Bone marrow (tissue), 2 donors: ENCODE measurements at regions not wholly inside any gene's neighbourhood (a gene's known extent, or its start where the extent isn't known, plus 50 kb on each side); places are given as distances from the start of the nearest gene placed in this dataset.

ENCODE experiments used
- DNase-seq, 2 donors: peaks; one replicate each; lab custom pipeline; 2025; lab: John Stamatoyannopoulos, UW

DNA sequence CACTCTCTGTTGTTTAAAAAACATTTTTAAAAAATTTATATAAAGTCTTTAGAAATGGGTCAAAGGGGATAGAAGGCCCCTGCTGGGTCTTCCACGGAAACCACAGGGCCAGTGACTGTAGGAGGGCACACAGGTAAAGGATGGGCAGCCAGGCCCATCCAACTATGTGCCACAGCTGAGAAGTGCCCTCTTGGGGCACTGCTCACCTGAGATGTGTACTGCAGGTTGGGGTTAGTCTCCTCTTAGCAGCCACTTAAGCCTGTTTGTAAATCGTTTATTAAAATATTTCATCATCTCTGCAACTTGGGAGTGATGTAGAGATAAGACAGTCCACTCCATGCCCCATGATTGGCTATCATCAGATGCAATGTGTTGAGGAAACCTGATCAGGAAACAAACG lies 222.4 kb downstream of the DIRAS2 start:
- DNase-seq = no peak

DNA sequence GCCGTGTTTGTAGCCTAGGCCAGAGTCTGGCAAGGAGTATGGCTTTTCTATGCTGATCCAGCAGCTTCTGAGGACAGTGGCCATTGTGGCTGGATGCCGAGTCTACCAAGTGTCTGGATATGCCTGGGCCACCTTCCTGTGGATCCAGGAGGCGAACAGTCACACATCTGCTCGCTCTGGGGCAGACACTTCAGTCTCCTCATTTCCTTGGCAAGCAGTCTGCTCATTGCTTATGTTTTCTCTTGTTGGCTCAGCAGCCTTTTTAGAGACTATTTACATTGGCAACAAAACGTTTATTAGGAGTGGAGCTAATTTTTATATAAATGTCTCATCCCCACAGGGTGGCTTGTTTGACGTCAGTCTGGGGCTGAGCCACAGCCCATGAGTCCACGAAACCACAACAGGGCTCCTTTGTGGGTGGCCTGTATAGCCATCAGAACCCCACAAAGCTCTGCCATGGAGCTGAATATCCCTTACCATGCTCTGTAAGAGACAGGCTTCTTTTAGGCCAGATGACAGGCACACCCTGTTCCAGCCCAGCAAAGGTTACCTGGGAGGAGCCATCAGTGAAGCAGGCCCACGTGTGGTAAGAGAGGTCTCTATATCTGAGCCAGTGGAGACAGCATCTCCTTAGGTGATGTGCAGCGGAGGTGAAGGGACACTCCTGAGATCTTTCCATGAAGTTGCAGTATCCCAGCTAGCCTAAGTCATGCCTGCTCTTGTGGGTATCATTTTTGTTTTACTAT lies 221.7 kb downstream of the DIRAS2 start:
- no peak for DNase-seq

DNA sequence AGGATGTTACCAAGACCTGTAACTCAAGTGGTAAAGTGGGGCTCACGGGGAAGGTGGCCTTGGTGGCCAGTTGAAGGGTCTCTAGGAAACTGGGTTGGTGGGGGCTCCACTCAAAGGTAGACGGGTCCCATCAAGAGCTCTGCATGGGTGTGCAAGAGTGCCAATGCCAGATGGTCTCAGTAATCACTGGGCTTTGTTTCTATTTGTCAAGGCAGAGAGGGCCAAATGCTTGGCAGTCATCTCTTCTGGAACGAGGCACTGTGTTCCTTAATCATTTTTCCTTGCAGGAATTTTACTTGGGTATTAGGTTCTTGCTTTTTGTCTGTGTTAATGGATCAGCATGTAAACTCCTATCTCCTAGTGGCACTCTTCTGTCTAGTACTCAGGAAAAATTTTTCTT lies 220.8 kb downstream of the DIRAS2 start:
- DNase-seq = no peak

DNA sequence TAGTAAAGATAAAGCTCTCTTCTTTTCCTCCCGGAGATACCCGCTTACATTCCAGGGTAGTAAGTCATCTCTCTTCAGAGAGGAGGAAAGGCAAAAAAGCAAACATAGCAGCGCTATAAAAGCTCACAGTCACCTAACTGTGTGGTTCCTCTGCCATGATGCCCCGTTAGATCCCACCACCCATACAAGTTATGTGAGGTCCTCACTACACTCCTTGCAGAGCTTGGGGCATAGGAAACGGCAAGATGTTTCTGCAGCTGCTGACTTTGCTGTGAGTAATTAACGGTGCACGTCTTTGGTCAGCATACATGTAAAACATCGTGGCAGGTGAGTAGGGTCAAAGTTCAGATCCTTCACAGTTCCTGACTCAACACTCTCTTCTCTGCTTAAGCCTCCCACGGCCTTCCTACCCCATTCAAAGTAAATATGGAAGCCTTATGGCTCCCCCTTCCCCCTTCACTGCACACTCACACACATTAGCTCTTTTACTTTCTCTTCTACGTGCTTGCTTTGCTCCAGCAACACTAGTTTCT lies 218.9 kb downstream of the DIRAS2 start:
- DNase-seq = no peak

DNA sequence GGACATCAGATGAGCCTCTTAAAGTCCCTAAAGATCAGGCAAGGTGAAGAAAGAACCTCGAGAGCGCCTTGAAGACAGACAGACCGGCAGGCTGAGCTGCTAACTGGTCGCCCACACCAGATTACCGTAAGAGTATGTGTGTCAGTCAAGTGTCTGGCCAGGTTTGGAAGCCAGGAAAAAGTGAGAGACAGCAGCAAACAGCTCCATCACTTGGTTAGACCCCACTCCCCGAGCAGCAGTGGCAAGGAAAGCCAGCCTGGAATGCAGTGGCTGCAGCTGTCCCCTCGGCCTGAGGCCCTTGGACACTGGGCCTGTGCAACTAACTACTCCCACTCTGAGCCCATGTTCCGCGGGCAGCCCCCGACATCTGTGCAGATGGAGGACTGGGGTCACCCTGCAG lies 214.1 kb downstream of the DIRAS2 start:
- no peak for DNase-seq

DNA sequence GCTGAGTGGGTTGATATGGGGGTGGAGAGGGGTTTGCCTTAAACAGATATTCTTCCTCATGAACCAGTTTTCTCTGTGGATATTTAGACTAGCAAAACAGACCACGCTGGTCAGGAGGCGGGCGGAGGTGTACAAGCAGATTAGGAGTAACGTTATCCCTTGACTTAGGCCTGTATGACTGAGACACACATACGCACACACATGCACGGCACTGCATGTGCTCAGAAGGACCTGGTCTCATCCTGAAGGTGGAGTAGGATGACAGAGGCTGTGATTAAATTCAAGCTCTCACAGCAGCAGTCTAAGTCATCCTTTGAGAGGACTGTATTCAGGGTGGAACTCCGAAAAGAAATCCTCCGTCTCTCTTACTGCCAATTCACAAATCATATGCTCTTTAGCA lies 209.7 kb downstream of the DIRAS2 start:
- no peak for DNase-seq

DNA sequence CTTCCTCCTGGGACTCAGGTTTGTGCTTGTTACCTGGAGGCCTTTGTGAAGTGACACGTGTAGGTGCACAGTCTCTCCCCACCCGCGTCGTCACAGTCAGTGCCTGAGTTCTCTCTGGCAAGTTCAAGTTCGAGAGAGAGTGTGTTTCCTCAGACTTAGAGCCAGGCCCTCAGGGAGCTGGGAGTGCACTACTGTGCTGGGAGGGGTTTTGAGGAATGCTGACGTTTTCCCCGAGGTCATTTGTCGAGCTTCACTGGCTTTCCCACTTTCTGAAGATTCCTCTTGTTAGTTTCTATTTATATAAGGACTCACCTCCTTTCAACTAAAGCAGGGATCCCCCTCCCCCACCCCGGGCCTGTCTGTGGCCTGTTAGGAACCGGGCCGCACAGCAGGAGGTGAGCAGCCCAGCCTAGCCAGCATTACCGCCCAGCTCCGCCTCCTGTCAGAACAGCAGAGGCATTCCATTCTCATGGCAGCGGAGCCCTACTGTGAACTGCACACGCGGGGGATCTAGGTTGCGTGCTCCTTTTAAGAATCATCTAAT lies 209.2 kb downstream of the DIRAS2 start:
- DNase-seq = no peak

DNA sequence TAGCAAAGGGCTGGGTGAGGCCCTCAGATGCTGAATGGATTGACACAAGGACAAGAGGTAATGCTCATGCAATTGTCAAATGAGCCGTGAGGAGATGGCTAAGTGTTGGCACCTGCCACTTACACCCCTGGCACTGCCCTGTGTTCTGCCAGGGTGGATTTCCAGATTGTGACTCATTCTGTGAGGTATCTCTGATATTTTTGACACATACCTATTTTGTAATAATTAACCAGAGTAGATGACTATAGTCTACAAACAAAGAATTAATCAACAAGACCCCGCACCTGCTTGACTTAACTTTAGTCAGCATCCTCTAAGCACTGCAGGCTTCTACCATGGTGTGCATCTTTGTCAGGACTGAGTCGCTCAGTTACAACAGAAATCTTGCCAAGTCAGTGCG lies 200.8 kb downstream of the DIRAS2 start:
- DNase-seq = no peak

DNA sequence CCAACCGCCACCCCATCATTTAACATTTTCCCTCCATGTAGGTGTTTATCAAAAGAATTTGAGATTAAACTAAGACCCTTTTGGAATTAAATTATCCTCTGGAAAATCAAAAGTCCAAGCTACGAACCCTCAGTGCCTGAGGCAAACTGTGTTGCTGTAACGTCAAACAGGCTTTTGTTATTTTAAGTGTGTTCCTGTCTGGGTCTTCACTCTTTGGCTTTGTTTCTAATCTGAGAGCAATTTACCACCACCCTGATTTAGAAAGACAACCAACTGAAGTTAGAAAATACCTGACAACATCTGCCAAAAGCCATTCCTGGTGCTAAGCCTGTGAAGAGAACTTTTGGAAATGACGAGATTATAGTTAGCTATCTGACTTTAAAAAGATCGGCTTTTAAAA lies 199.9 kb downstream of the DIRAS2 start:
- no peak for DNase-seq

DNA sequence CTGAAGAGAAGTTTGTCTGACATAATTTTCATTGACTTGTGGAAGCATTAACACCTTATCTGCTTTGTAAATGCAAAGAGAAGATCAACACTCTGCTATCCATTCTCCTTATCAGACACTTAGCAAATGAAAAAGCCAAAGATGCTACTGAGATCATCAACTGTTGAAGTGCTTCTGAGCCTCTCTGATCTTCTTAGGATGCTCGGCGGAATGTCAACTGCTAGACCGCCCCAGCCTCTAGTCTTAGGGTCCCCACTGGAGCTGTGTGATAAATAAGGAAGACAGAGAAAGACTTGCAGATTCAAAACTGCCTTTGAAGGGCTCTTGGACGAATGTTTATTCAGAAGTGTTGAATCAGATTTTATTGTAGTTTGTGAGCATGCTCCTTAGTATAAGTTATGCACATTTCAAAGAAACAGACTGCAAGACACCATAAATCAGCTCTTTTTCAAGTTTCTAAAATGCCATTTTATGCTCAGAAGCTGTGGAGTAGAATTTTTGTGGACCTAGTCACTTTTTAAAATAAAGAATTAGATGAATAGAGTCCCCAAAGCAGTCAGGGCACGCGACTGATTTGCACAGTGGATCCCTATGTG lies 197.9 kb downstream of the DIRAS2 start:
- no peak for DNase-seq

DNA sequence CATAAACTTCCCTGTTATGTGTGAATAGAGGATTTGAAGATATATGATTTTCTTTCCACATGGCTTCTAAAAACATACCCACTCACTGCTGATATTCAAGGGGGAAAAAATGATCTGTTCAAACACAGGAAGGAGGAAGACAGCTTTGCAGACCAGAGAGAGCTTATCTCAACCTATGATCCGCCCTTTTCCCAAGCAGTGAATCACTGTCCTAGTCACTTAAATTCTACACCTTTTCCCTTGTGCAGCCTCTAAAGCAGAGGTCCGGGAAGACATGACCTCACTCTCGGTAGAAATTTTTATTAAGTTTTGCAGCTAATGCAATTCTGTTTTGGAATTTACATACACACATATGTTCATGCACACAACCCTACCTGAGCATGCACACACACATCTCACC lies 197.2 kb downstream of the DIRAS2 start:
- DNase-seq = no peak

DNA sequence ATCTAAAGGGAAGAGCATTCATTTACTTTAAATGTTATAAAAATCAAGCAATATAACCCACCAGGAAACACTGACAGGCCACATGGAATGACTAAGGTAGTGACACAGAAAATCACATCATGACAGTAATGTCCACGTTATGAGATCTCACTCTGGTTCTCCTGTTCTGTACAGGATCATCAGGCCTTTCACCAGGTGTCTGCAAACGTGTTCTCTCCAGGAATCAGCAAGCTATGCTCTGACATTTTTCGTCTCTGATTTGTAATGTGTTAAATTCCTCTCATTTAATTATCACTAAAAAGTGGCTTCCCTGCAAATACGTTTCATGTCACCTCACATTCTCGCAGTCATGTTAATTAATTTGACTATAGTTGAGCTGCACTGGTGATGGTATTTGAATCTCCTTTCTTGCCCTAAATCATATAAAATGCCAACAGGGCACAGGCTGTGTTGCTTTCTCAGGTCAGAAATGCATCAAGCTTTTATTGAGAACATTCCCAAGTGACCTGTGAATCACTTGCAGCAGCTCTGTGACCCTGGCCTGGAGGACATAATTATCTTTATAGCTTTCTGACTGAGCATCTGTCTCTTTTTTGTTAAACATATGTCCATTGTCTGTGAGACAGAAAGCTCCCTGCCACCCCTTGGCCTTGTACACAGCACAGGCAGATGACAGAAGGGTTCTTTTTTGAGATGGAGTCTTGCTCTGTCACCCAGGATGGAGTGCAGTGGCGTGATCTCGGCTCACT lies 196.2 kb downstream of the DIRAS2 start:
- no peak for DNase-seq

DNA sequence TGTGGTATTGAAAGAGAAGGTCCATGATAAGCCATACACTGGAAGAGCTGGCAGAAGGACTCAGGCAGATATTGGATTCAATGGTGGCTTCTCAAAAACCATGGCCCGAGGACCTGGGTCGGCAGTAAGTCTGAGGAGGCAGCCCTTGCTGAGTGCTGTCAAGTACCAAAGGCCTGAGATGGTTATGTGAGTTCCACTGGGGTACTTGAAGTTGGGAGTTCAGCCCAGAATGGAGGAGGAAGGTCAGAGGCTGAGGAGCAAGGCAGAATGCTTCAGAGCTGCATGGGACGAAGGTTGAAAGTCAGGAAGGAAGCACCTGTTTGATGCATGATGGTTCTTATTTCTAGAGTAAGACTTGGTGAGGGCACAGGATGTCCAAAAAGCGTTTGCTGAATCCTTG lies 194.9 kb downstream of the DIRAS2 start:
- DNase-seq = no peak

DNA sequence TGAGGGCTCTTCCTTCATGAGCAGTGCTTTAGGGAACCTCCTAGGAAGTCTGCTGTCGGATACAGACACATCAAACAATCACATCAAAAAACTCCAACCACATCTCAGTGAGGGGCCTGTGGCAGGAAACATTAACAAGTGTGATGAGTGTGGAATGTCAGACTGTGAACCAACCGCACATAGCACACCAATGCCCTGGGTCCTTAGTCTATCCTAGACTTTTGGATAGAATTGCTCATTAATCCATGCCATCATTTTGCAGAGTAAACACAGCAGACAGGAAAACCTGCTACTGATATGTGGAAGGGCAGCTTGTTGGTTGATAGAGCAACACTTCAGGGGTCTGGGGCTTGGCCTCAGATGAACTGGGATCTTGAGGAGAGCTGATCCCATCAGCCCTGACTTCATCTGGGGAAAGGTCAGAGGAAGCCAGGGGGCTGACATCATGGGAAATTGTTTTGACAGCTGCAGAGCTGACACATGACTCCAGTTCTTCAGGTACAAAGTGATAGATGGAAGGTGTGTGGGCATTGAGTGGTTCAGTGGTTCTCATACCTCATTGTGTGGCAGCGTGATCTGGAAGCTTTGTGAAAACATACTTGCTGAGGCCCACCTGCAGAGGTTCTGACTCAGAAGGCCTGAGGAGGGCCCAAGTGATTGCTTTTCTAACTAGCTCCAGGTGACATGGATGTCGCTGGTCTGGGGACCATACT lies 193.3 kb downstream of the DIRAS2 start:
- DNase-seq = no peak

DNA sequence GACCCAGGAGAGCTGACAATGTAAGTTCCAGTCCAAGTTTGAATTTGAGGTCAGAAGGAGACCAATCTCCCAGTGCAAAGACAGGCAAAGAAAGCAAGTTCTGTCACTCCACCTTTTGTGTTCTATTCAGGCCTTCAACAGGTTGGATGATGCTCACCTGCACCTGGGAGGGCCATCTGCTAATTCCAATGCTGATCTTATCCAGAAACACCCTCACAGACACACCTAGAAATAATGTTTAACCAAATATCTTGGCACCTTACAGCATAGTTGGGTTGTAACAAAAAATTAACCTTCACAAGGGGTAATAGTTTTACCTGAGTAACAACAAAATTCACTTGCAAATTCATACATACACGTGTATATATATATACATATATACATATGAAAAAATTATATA lies 190.8 kb downstream of the DIRAS2 start:
- DNase-seq = no peak

DNA sequence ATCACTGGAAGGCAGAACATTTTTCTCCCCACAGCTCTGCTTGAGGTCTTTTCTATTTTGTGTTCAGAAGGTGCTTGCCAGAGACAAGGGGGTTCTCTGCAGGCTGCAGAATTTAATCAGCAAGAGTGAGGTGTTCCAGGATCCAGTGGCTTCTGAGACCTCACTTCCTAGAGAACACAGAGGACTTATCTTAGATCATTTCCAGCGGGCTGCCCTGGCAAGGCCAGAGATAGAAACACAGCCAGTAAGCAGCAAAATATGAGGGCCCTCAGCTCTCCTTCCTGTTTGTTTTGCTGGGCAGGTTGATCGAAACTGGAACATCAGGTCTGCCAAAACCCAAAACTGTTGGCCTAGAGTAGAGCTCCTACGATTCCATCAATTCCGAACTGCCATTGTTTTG lies 187.3 kb downstream of the DIRAS2 start:
- DNase-seq = no peak

DNA sequence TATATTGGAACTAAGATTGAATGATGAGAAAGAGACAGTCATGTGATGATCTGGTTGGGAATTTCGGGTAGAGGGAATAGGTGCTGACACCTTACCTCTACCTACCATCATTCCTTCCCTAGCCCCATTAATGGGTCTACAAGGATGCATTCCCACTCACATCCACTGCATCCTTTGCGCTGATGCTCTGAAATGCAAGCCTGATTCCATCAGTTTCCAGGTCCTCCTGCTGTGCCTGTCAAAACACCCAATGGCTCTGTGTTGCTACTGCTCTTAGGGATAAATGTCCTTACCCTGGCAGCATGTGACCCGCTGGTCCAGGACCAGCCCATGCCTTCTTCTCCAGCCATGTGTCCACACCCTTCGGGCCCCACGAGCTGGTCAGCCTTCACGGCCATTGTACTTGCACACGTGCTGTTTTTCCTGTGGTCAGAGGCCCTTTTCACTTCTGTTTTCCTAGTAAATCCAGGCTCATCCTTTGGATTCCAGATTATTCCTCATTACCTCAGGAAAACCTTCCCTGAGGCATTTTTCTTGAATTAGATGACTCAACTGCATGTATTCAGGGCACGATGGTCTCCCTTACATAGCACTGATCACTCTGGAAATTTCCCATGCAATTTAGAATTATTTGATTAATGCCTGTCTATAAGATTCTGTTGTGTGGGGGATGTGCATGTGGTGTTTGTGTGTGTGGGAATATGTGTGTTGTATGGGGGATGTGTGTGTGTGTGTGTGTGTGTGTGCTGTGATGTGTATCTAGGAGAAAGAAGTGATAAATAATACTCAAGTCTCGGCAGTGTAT lies 185.0 kb downstream of the DIRAS2 start:
- no peak for DNase-seq

DNA sequence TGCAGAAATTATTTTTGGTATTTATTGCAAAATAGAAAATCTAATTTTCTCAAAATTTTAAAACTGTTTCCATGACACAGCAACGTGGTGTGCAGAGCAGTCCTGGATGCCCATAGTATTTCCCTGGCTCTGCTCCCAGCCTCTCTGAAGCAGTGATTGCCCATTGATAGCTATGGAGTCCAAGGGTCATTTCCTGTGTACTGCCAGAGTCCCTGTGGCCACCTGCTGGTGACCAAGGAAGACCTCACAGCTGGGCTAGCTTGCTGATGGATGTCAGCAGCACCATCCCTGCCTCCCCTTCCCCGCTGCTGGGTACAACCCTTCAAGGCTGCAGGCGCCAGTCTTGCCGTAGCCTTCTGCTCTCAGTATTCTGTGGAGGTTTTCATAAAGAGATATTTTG lies 184.1 kb downstream of the DIRAS2 start:
- DNase-seq = no peak

DNA sequence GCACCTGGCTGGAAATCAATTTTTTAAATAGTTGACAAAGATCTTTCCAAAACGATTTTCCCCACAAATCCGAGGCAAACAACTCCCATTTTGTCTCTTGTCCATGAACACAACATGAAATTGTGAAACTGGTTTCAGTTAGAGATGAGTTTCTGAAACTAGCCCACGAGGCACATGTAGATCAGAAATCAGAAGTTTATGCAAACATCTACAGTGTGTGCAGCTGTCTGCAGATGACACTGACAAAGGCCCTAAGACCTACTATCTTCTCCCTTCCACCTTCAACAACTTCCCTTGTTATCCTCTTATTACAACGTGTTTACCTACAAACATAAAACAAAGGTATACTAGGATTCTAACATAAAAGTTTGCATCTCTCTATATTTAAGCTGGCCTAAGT lies 183.3 kb downstream of the DIRAS2 start:
- no peak for DNase-seq

DNA sequence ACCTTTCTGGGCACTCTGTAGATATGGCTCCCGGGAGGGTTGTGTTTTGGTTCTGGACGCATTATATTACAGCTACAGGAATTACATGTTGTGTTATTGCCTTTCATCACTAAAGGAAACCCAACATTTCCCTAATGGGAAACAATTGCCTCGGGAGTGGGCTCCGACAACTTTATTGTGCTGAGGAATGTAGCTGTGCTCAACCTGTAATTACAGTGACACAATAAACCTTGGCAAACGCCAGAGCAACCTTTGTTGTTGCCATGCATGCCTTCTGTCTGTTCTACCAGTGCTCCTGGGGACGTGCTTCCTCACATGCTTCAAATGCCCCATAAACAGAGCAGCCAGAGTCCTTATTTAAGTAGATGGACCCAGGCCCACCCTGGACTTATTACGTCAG lies 182.4 kb downstream of the DIRAS2 start:
- no peak for DNase-seq

DNA sequence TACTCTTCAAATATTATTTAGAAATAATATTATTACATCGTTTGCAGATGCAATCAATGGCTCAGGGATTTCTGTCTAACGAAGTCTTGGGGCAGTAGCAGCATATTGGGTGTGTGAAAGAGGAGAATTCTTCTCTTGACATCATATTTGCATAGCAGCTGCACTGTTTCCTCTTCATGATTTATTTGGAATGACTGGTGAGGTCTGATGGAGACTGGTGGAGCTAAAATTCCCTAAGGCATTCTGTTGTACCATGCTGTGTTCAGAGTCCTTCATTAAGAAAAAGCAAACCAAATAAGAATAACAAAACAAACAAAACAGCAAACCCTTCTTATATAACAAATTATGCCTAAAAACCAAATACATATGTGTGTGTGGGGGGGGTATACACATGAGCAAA lies 177.6 kb downstream of the DIRAS2 start:
- no peak for DNase-seq
